Motor neuron (in vitro differentiated cells): ENCODE measurements at regions not wholly inside any gene's neighbourhood (a gene's known extent, or its start where the extent isn't known, plus 50 kb on each side); places are given as distances from the start of the nearest gene placed in this dataset.

Experiments used
- ATAC-seq, 8 experiments: fragments of 200-7000 bp; cut with Tn5 transposase; replicated peaks in 6 of 8; 2 replicates each; pipeline ENCODE4 v1.8.0; 2021; ENCODE audit warnings: mild to moderate bottlenecking in 8 of 8, moderate library complexity in 8 of 8
- H3K27ac ChIP-seq, 2 donors: fragments of 250-450 bp; sonication (Bioruptor Pico); 2 replicates each; pipeline ENCODE4 v1.9.0; 2021; ENCODE audit warnings: antibody characterized with exemption in 2 of 2, mild to moderate bottlenecking in 2 of 2, moderate library complexity in 1 of 2
- H3K4me1 ChIP-seq, 2 donors: fragments of 250-450 bp; sonication (Bioruptor Pico); replicated peaks in 1 of 2; 2 replicates each; pipeline ENCODE4 v1.6.1; 2021; ENCODE audit warnings: antibody characterized with exemption in 2 of 2, mild to moderate bottlenecking in 2 of 2, moderate library complexity in 1 of 2
- H3K4me3 ChIP-seq, 5 donors: fragments of 250-450 bp; sonication (Bioruptor Pico); 2 replicates each; pipeline ENCODE4 v1.9.0; 2021; ENCODE audit warnings: antibody characterized with exemption in 5 of 5, mild to moderate bottlenecking in 5 of 5, moderate library complexity in 4 of 5
- WGBS, 10 experiments: fragments of 450-650 bp; shearing (Covaris generic); methylation state at CpG; one replicate each; pipeline ENCODE4 v1.0.0; 2022; 5-methylcytosine and 5-hydroxymethylcytosine counted together
- in situ Hi-C, 9 experiments: fragments of 400-800 bp; cut with MboI; loops; one replicate each; pipeline ENCODE4 v1.15.0; 2021; ENCODE audit warnings: low sequenced_read_pairs in 9 of 9, low pct_unique_long_range_greater_than_20kb in 2 of 9; ENCODE audit not compliant: unreplicated experiment in 9 of 9

DNA sequence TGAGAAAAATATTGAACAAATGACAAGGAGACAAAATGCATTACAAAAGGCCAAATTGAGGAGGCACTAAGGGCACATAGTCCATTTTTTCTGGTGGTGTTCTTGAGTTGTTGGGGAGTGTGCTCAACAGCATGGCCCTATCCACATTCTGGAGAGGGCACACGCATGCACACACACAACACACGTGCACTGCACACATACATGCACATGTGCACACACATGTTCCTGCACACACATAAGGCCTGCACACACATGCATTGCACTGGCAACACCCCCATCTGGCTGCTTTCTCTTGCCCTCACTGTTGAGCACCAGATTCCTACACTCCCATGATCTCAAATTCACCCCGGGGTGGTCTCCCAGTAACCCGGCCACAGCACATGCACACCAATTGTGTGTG is 659.2 kb upstream of the RAB6C start:
- in situ Hi-C loops, result no loop called here
- ATAC-seq, result no peak
- Histone ChIP-seq H3K4me1 (no peaks in the 10 kb centered on the region), H3K4me3 (no peak overlapping the region), H3K27ac (no peak overlapping the region)
- 0 to 100% (median 50%) methylated on average over 1 to 3 of the region's 4 CpGs; no CpG with 5 or more reads in 3 of the 10 experiments for WGBS, 10 experiments

GRCh38 chr2:129324349-129324748 is 655.1 kb upstream of the RAB6C start:
- no peak overlapping the region for H3K27ac ChIP-seq
- no peak overlapping the region for H3K4me3 ChIP-seq
- no peaks in the 10 kb centered on the region for H3K4me1 ChIP-seq
- WGBS, 10 experiments, result 0 to 100% (median 86%) methylated on average over 1 of the region's 2 CpGs; no CpG with 5 or more reads in 7 of the 10 experiments
- no peak for ATAC-seq
- in situ Hi-C loops, result no loop called here

DNA sequence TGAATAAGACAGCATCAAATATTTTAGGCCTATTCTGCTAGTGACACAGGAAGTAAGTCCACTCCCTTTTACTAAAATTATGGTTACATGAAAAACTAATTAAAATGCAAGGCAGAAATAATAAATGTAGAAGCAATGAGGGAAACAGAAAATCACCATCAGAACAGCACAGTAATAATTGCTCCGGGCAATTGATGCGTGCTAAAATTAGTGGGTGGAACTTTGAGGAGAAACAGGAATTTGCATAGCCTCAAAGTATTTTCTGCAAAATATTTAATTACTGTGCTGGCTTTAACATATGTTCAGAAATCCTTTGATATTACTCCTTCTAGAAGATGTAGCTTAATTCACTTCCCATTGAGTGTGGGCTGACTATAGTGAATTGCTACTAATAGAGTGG is 654.3 kb upstream of the RAB6C start:
- in situ Hi-C loops, result no loop called here
- WGBS, 10 experiments, result 0 to 100% (median 81%) methylated on average over 1 to 2 of the region's 2 CpGs; no CpG with 5 or more reads in 1 of the 10 experiments

GRCh38 chr2:129329574-129329973 is 649.9 kb upstream of the RAB6C start:
- ATAC-seq, result peak in 1 of 8 experiments; percentile 27
- Histone ChIP-seq H3K4me1 (no peaks in the 10 kb centered on the region), H3K4me3 (no peak overlapping the region), H3K27ac (no peak overlapping the region)
- in situ Hi-C loops, result no loop called here
- 0 to 90% (median 60%) methylated on average over 1 to 4 of the region's 4 CpGs; no CpG with 5 or more reads in 2 of the 10 experiments for WGBS, 10 experiments

More for the DNA sequence above, 654.3 kb upstream of the RAB6C start:
- Histone ChIP-seq H3K4me1 (no peaks in the 10 kb centered on the region), H3K27ac (no peak overlapping the region), H3K4me3 (no peak overlapping the region)
- ATAC-seq, result peak in 3 of 8 experiments; percentile 28 to 78 (median 56)

DNA sequence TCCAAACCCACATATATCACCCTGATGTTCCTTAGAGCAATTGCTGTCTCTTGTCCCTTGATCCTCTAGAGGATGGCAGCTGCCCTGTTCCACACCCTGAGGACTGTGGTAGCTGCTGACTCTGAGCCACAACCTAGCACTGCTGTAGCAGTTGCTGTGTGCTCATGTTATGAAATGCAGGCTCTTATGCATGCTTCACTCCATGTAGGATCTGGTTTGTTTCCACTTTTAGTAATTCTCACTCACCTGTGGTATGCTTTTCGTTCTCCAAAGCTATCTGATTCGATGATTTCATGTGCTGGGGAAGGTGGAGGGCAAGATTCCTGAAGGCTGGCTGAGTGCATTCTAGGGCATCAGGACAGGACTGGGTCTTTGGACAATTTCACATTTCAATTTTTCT is 649.0 kb upstream of the RAB6C start:
- whole genome bisulfite sequencing, 10 experiments, result 15 to 100% (median 61%) methylated on average over 1 to 2 of the region's 2 CpGs; no CpG with 5 or more reads in 4 of the 10 experiments
- in situ Hi-C loops, result no loop called here
- no peaks in the 10 kb centered on the region for H3K4me1 ChIP-seq
- H3K4me3 ChIP-seq, result no peak overlapping the region
- no peak for ATAC-seq
- no peak overlapping the region for H3K27ac ChIP-seq

GRCh38 chr2:129331638-129332037 is 647.8 kb upstream of the RAB6C start:
- in situ Hi-C loops, result no loop called here
- 37 to 100% (median 82%) methylated on average over 1 to 7 of the region's 7 CpGs; no CpG with 5 or more reads in 2 of the 10 experiments for WGBS, 10 experiments

GRCh38 chr2:129334128-129334527 is 645.3 kb upstream of the RAB6C start:
- Histone ChIP-seq H3K4me1 (no peaks in the 10 kb centered on the region), H3K4me3 (no peak overlapping the region), H3K27ac (no peak overlapping the region)
- in situ Hi-C loops, result no loop called here
- 50% methylated on average over 2 of the region's 5 CpGs; no CpG with 5 or more reads in 9 of the 10 experiments for WGBS, 10 experiments
- ATAC-seq, result no peak

More at GRCh38 chr2:129331638-129332037, 647.8 kb upstream of the RAB6C start:
- H3K27ac ChIP-seq, result no peak overlapping the region
- no peak for ATAC-seq
- H3K4me3 ChIP-seq, result no peak overlapping the region
- no peaks in the 10 kb centered on the region for H3K4me1 ChIP-seq

- in situ Hi-C loops, result no loop called here
- 0 to 74% (median 42%) methylated on average over 1 to 11 of the region's 13 CpGs; no CpG with 5 or more reads in 1 of the 10 experiments for WGBS, 10 experiments
- Histone ChIP-seq H3K4me1 (no peaks in the 10 kb centered on the region), H3K27ac (no peak overlapping the region), H3K4me3 (no peak overlapping the region)
- no peak for ATAC-seq
Measured at GRCh38 chr2:129334696-129335410, 644.6 kb upstream of the RAB6C start.

GRCh38 chr2:129336276-129336675 is 643.2 kb upstream of the RAB6C start:
- no peak overlapping the region for H3K4me3 ChIP-seq
- no peaks in the 10 kb centered on the region for H3K4me1 ChIP-seq
- ATAC-seq, result no peak
- H3K27ac ChIP-seq, result no peak overlapping the region
- WGBS, 10 experiments, result 0 to 100% (median 50%) methylated on average over 1 of the region's 1 CpG; no CpG with 5 or more reads in 1 of the 10 experiments
- in situ Hi-C loops, result no loop called here

DNA sequence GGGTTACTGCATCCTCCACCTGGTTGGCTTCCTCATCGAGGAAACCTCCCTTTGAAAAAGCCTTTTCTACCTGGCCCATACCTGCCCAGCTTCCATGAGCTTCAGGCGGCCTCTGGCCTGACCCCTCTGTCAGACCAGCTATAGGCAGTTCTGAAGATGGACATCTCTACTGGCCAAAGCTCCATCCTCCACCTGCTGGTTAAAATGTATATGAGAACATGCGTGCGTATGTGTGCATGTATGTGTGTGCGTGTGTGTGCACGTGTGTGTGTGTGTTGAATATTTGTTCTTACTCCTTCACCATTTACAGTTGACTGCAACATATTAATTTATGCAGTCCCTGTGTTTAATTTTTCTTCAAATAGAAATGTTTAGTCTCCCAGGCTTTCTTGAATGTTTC is 642.4 kb upstream of the RAB6C start:
- in situ Hi-C loops, result no loop called here
- Histone ChIP-seq H3K4me3 (no peak overlapping the region), H3K27ac (no peak overlapping the region), H3K4me1 (no peaks in the 10 kb centered on the region)
- no peak for ATAC-seq
- WGBS, 10 experiments, result 34 to 100% (median 83%) methylated on average over 2 to 5 of the region's 6 CpGs; no CpG with 5 or more reads in 3 of the 10 experiments

- ATAC-seq, result no peak
- Histone ChIP-seq H3K27ac (no peak overlapping the region), H3K4me3 (no peak overlapping the region), H3K4me1 (no peaks in the 10 kb centered on the region)
- WGBS, 10 experiments, result 0 to 100% (median 100%) methylated on average over 1 of the region's 1 CpG; no CpG with 5 or more reads in 1 of the 10 experiments
- in situ Hi-C loops, result no loop called here
Measured at GRCh38 chr2:129345540-129345939, 633.9 kb upstream of the RAB6C start.

DNA sequence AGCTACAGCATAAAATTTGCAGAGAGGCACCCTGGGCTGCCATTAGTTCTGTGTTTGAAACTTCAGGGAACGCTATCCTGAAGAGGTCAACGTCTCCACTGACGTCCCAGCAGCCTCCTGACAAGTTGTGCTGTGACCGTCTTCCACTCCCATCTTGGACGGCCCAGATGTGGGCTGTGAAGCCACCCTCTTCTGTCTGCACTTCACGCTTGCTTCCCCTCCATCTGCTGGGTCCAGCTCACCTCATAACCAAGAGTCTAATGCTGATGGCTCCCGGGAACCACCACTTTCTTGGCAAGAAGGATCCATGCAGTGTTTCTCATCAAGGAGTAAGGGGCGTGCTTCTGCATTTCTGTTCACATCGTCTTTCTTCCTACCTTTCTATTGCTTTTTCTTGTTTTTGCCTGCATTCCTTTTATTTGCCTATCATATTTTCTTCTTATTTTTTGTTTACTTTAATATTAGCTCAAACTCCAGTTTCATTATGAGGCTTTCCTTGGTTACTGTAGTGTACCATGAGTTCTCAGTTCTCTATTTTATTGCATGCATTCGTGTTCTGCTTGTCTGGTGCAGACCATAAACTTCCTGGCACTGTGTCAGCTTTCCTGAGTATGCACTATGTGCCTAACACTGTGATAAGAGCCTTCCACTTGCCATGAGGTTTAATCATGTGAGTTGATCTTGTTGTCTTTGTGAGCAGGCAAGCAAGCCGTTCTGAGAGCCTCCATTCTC is 631.8 kb upstream of the RAB6C start:
- WGBS, 10 experiments, result 4 to 90% (median 77%) methylated on average over 3 to 10 of the region's 11 CpGs
- in situ Hi-C loops, result no loop called here
- no peak for ATAC-seq
- H3K4me3 ChIP-seq, result no peak overlapping the region
- no peak overlapping the region for H3K27ac ChIP-seq
- H3K4me1 ChIP-seq, result no peaks in the 10 kb centered on the region

DNA sequence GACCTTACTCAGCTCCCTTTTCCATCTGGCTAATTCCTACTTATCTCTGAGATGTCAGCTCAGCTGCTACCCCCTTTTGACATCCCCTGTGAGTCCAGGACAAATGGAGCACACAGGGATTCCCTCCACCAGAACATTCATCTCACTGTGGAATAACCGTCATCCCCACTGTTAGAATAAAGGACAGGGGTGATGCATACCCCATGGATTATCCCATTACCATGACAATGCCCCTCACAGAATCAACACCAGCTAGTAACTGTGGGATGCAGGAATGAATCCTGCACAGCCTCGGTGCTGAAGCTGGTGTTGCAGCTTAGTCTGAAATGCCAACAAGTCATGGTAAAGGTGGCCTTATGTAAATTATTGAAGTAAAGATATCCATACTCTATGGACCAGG is 624.8 kb upstream of the RAB6C start:
- in situ Hi-C loops, result no loop called here
- 6 to 50% (median 15%) methylated on average over 1 to 2 of the region's 2 CpGs; no CpG with 5 or more reads in 6 of the 10 experiments for WGBS, 10 experiments
- Histone ChIP-seq H3K4me3 (no peak overlapping the region), H3K4me1 (peaks cover 0 to 11% of the 10 kb centered on the region in 2 donors), H3K27ac (no peak overlapping the region)
- peak in 5 of 8 experiments; percentile 48 to 92 (median 77) for ATAC-seq
